Smooth muscle cell (in vitro differentiated cells): ENCODE measurements at regions not wholly inside any gene's neighbourhood (a gene's known extent, or its start where the extent isn't known, plus 50 kb on each side); places are given as distances from the start of the nearest gene placed in this dataset.

Source experiments
- DNase-seq: peaks from one replicate; lab custom pipeline; 2025; ENCODE audit not compliant: unreplicated experiment; lab: John Stamatoyannopoulos, UW
- H2AFZ ChIP-seq: fragments of 200-600 bp; sonication (generic); 2 replicates; pipeline ENCODE4 v1.6.0; 2016; ENCODE audit warnings: antibody characterized with exemption, low read depth, mild to moderate bottlenecking
- H3F3A ChIP-seq: fragments of 200-600 bp; sonication (generic); 2 replicates; pipeline ENCODE4 v1.6.0; 2017; ENCODE audit warnings: antibody characterized with exemption, low read depth
- H3K27ac ChIP-seq: fragments of 200-600 bp; sonication (generic); 2 replicates; pipeline ENCODE4 v1.5.1; 2016; ENCODE audit warnings: low read depth, mild to moderate bottlenecking
- H3K27me3 ChIP-seq: fragments of 200-600 bp; sonication (generic); 2 replicates; pipeline ENCODE4 v1.6.1; 2016; ENCODE audit warnings: low read depth, mild to moderate bottlenecking
- H3K36me3 ChIP-seq: fragments of 200-600 bp; sonication (generic); 2 replicates; pipeline ENCODE4 v1.5.1; 2016; ENCODE audit warnings: low read depth
- H3K4me1 ChIP-seq: fragments of 200-600 bp; sonication (generic); 2 replicates; pipeline ENCODE4 v1.5.1; 2016; ENCODE audit warnings: low read depth
- H3K4me2 ChIP-seq: fragments of 200-600 bp; sonication (generic); 2 replicates; pipeline ENCODE4 v1.6.0; 2016; ENCODE audit warnings: mild to moderate bottlenecking
- H3K4me3 ChIP-seq: fragments of 200-600 bp; sonication (generic); 2 replicates; pipeline ENCODE4 v1.5.1; 2016; ENCODE audit warnings: mild to moderate bottlenecking
- H3K79me2 ChIP-seq: fragments of 200-600 bp; sonication (generic); 2 replicates; pipeline ENCODE4 v1.6.0; 2016; ENCODE audit warnings: low read depth, mild to moderate bottlenecking
- H3K9ac ChIP-seq: fragments of 200-600 bp; sonication (generic); 2 replicates; pipeline ENCODE4 v1.6.0; 2016; ENCODE audit warnings: low read depth
- H3K9me3 ChIP-seq: fragments of 200-600 bp; sonication (generic); replicated peaks from 2 replicates; pipeline ENCODE4 v1.5.1; 2016; ENCODE audit warnings: low read depth
- H4K20me1 ChIP-seq: fragments of 200-600 bp; sonication (generic); 2 replicates; pipeline ENCODE4 v1.6.0; 2016; ENCODE audit warnings: low read depth
- WGBS: methylation state at CpG from one replicate; pipeline ENCODE4 v1.1.7; 2016; ENCODE audit warnings: low lambda C conversion rate; 5-methylcytosine and 5-hydroxymethylcytosine counted together
- TF ChIP-seq, protein P1 (sequence below): fragments of 200-600 bp; sonication (generic); IDR thresholded peaks from 2 replicates; pipeline ENCODE4 v1.5.1; 2017; ENCODE audit warnings: borderline replicate concordance, mild to moderate bottlenecking, antibody characterized with exemption; ENCODE audit not compliant: insufficient read depth, poor library complexity, severe bottlenecking

DNA sequence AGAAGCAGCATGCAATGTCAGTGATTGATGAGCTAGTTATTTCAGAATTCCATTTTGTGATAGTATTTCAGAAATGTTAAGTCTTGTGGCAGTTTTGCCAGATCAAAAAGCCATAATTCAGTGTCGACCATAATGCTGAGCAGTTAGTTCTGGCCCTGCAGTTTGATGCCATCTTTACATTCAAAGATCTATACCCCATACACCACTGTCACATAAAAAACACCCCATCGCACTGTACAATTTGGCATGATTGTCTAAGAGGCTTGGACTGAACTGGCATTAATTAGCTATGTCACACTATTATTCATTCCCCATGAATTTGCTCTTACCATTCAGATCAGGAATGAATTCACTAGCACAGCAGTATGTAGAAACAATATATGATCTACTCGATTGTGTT, 127.7 kb upstream of the EPHA3 start:
- Histone ChIP-seq H3K9ac (no peak overlapping the region), H3K4me3 (no peak overlapping the region)

DNA sequence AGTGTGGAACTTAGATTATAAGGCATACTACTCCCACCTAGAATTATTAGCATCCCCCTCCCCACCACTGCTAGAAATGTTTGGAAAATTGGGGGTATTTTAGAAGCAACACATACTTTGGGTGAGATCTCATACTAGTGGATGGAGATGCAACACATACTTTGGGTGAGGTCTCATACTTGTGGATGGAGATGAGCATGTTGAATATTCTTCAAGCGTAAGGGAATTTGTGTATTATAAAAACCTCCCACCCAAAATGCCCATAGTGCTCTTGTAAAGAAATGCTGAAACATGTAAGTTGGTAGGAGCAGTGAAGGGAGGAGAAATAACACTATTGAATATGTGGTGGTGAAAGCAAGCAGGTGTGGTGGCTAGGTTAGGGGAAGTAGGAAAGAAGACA, 124.0 kb upstream of the EPHA3 start:
- H3K4me2 ChIP-seq: no peak overlapping the region
- H3F3A ChIP-seq: peaks cover 8% of the 10 kb centered on the region
- no peak overlapping the region for H3K9ac ChIP-seq
- no peaks in the 10 kb centered on the region for H3K9me3 ChIP-seq
- peaks cover 6% of the 10 kb centered on the region for H3K4me1 ChIP-seq
- H4K20me1 ChIP-seq: no peaks in the 10 kb centered on the region
- no peak for DNase-seq
- 100% methylated on average over 1 of the region's 1 CpG for WGBS
- no peaks in the 10 kb centered on the region for H3K36me3 ChIP-seq
- H3K27me3 ChIP-seq: no peaks in the 10 kb centered on the region
- H2AFZ ChIP-seq: no peak overlapping the region
- TF ChIP-seq, protein P1, sequence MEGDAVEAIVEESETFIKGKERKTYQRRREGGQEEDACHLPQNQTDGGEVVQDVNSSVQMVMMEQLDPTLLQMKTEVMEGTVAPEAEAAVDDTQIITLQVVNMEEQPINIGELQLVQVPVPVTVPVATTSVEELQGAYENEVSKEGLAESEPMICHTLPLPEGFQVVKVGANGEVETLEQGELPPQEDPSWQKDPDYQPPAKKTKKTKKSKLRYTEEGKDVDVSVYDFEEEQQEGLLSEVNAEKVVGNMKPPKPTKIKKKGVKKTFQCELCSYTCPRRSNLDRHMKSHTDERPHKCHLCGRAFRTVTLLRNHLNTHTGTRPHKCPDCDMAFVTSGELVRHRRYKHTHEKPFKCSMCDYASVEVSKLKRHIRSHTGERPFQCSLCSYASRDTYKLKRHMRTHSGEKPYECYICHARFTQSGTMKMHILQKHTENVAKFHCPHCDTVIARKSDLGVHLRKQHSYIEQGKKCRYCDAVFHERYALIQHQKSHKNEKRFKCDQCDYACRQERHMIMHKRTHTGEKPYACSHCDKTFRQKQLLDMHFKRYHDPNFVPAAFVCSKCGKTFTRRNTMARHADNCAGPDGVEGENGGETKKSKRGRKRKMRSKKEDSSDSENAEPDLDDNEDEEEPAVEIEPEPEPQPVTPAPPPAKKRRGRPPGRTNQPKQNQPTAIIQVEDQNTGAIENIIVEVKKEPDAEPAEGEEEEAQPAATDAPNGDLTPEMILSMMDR: no peak
- no peak overlapping the region for H3K4me3 ChIP-seq
- no peaks in the 10 kb centered on the region for H3K79me2 ChIP-seq
- no peak overlapping the region for H3K27ac ChIP-seq

More for the DNA sequence above, 127.7 kb upstream of the EPHA3 start:
- 90% methylated on average over 3 of the region's 3 CpGs for WGBS
- no peak overlapping the region for H3K27ac ChIP-seq
- no peak for DNase-seq
- H3K4me1 ChIP-seq: no peaks in the 10 kb centered on the region
- H2AFZ ChIP-seq: no peak overlapping the region
- H3K36me3 ChIP-seq: no peaks in the 10 kb centered on the region
- H3F3A ChIP-seq: no peaks in the 10 kb centered on the region
- H3K4me2 ChIP-seq: no peak overlapping the region
- H3K79me2 ChIP-seq: no peaks in the 10 kb centered on the region
- H4K20me1 ChIP-seq: no peaks in the 10 kb centered on the region
- H3K9me3 ChIP-seq: no peaks in the 10 kb centered on the region
- H3K27me3 ChIP-seq: no peaks in the 10 kb centered on the region
- TF ChIP-seq, protein P1: no peak

DNA sequence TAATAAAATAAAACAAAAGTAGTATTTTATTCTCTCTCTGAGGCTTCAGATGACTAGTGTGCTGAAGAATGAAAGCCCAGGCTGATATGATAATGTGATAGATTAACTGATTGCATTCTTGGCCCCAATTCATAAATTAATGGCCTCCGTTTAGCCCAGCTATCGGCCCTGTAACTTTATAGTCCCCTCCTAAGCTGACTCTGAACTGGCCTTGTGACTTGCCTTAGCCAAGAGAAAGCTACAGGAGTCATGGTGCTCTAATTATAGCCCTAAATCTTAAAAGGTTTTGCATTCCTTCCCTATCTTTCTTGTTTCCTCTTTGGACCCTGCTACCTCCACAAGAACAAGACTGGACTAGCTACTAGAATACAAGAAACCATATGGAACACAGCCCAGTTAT, 123.2 kb upstream of the EPHA3 start:
- Histone ChIP-seq H2AFZ (no peak overlapping the region), H3K4me3 (no peak overlapping the region), H3K9ac (no peak overlapping the region), H3F3A (peaks cover 8% of the 10 kb centered on the region), H3K4me1 (peaks cover 6% of the 10 kb centered on the region), H3K4me2 (no peak overlapping the region), H3K9me3 (no peaks in the 10 kb centered on the region), H4K20me1 (no peaks in the 10 kb centered on the region), H3K27ac (no peak overlapping the region), H3K27me3 (no peaks in the 10 kb centered on the region), H3K36me3 (no peaks in the 10 kb centered on the region), H3K79me2 (no peaks in the 10 kb centered on the region)
- TF ChIP-seq, protein P1: no peak
- no peak for DNase-seq
- WGBS: 49% methylated on average over 2 of the region's 2 CpGs

DNA sequence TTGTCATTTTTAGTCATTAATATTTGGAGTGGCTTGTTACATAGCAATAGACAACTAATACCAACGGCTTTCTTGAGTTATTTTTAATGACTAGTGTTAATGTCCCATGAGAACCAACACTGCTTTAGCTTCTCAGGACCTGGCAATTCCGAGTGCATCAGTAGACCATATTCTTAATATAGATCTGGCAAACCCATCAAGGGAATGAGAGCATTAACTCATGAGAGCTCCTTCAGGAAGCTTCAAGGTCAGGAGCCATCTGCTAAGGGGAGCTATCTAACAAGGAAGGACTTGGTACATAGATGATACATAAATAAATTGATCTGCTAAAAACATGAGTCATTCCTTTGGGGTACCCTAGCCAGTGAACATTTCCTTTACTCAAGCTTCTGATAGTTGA, 122.6 kb upstream of the EPHA3 start:
- Histone ChIP-seq H4K20me1 (no peaks in the 10 kb centered on the region), H3K36me3 (no peaks in the 10 kb centered on the region), H3K27me3 (no peaks in the 10 kb centered on the region), H3K9ac (no peak overlapping the region), H3K79me2 (no peaks in the 10 kb centered on the region), H2AFZ (no peak overlapping the region), H3K4me3 (no peak overlapping the region), H3K4me1 (peaks cover 6% of the 10 kb centered on the region), H3K27ac (no peak overlapping the region), H3K4me2 (peak overlapping the region; percentile 12), H3F3A (peaks cover 8% of the 10 kb centered on the region), H3K9me3 (no peaks in the 10 kb centered on the region)
- no peak for DNase-seq
- WGBS: 86% methylated on average over 2 of the region's 2 CpGs
- TF ChIP-seq, protein P1: no peak
